GM21723 (cell line): ENCODE measurements at regions not wholly inside any gene's neighbourhood (a gene's known extent, or its start where the extent isn't known, plus 50 kb on each side); places are given as distances from the start of the nearest gene placed in this dataset.

Source experiments
- ATAC-seq: cut with Tn5 transposase; IDR thresholded peaks from one replicate; pipeline ENCODE4 v1.9.1; 2021; ENCODE audit warnings: mild to moderate bottlenecking, moderate library complexity; ENCODE audit not compliant: unreplicated experiment

DNA sequence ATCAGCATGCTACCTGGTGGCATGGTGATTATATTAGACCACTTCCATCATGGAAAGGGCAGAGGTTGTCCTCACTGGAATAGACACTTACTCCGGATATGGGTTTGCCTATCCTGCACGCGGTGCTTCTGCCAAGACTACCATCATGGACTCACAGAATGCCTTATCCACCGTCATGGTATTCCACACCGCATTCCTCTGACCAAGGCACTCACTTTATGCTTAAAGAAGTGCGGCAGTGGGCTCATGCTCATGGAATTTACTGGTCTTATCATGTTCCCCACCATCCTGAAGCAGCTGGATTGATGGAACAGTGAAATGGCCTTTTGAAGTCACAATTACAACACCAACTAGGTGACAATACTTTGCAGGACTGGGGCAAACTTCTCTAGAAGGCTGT, 109.2 kb upstream of the DRD2 start:
- ATAC-seq = no peak

GRCh38 chr11:113581713-113582112, 106.5 kb upstream of the DRD2 start:
- no peak for ATAC-seq

- no peak for ATAC-seq
These were observed 104.2 kb upstream of the DRD2 start for GRCh38 chr11:113579292-113579940.

DNA sequence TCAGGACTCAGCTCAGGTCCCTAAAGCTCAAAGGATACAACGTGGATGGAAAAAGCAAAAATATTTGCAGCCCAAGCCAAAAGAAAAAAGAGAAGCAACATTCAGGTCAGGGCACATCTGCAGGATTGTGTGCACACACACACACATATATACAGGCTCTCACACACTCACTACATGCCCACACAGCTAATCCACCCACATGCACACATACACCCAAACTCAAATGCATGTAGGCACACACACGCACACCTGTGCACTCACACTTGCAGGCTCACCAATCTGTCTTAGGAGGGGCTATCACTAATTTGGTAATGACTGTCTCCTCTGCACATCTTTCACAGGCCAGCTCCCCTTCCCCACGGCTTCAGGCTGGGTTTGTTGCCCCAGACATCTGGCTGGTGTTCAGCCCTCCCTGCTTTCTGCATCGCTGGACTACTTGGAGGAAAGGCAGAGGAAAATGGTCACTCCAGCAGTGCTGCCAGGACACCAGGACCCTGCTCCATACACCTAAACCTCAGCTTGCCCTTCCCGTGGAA, 103.6 kb upstream of the DRD2 start:
- ATAC-seq = no peak

DNA sequence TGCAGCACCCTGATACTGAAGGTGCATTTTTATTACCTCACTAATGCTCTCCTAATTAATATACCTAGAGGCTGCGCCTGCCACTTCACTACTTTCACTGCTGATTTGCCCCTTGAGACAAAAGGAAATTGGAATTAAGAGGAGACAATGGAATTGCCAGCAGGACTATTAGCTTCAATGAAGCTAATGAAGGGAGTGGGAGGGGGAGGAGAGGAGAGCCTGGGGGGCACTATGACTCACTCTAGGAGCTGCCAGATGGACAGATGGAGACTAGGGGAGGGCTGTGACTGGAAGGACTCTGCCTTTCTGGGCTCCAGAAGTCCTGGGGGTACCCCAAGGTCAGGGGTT, 102.8 kb upstream of the DRD2 start:
- ATAC-seq = no peak

DNA sequence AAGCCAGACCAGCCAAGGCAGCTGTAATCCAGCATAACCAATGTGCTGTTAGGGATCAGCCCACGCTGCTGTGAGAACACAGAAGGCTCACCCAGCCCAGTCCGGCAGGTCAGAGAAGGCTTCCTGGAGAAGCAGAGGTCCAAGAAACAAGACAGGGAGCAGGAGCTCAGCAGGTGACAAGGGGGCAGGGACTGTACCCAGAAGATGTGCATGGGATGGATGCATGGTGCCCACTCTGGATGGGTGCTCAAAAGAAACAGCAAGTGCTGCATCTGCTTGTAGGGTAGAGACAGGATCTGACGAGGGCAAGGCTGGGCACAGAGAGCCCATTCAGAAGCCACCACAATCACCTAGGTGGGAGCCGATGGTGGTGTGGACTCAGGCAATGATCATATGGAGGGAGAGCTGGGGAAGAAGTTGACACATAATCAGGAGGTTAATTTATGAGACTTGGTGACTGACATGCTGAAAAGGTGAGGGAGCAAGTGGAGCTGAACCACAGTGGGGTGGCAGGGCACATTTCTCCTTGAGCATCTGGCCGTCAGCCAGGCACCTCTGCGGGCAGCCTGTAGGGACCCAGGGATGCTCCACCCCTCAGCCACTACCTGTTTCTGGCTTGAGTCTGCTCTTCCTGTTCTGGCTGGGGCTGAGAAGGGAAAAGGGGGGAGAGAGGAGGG, 102.3 kb upstream of the DRD2 start:
- no peak for ATAC-seq

GRCh38 chr11:113574586-113574985, 99.4 kb upstream of the DRD2 start:
- no peak for ATAC-seq

DNA sequence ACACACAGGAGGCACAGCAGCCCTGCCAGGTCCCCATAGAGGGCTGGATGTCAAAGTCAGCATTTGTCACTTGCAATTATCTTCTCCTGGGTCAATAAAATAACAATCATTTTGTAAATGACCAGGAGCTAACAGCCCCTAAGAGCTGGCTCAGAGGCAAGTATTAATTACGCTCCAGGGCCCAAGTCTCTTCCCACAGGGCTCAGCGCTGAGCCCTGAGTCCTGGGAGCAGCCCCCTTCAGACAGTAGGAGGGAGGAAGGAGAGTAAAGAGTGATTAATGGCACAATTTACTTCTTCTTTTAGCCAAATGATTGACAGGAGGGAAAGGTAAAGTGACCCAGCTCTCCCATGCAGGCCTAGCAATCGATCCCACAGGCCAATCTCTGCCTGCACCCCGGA, 99.0 kb upstream of the DRD2 start:
- ATAC-seq = no peak

GRCh38 chr11:113572136-113572735, 97.0 kb upstream of the DRD2 start:
- no peak for ATAC-seq

DNA sequence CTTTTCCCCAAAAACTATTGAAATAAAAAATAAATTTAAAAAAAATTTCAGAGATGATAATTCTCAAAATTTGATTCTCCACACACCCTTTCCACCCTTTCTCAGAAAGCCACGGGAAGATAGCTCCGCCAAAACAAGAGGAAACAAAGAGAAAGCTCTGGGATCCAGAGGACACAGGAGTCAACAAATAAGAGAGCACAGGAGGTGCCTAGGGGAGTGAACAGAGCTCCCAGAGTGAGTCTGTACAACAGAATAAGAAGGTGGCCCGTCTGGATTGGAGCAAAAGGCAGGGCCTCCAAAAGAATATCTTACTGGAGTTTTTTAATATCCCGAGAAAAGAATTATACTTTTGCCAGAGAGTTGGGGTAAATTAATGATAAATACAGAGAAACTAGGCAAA, 96.3 kb upstream of the DRD2 start:
- no peak for ATAC-seq

DNA sequence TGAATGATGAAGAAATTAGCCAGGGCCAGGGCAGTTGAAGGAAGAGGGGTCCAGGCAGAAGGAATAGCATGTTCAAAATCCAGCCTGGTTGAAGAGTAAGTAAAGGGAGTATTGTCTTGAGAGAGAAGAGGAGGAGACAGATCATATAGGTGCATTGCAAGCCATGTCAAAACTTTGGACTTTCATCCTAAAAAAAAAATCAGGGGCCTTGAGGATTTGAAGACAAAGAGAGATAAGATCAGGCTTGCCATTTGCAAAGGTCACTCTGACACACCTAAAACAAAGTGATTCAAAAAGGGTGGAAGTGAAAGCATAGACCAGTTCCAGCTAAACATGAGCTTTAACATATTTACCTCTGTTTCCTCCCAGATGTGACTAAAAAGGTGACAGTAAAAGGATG, 95.7 kb upstream of the DRD2 start:
- ATAC-seq = no peak

DNA sequence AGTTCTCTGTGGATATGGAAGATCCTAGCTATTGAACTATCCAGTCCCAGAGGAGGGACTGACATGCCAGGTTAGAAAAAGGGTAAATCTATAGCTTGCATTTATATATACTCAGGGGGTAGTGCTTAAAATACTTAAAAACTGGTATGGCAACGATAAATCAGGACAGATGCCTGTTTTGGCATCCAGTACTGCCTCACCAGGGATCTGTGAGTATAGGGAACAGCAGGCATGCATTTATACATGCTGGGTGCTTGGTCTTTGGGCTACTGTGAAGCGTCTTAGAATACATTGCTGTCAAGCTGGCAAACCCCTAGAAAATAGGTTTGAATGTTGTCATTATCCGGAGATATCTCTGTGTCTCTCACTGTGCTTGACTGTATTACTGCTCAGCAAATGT, 94.2 kb upstream of the DRD2 start:
- ATAC-seq = no peak

DNA sequence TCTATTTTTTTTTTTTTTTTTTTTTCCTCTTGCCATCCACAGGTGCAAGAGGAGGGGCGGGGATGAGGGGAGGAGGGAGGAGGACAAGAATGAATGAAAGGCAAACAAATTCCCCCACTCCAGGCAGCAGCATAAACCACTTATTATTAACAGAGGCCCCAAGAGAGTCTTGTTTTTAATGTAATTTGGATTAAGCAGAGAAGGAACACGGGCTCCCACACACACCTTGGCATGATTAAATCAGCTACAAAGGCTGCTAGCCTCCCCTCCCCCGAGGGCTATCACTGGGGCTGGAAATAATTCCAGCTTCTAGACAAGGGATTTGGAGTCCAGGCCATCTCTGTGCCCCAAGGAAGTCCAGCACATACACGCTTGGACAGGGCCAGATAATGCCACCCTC, 93.4 kb upstream of the DRD2 start:
- ATAC-seq = no peak

- ATAC-seq = no peak
These were observed 92.8 kb upstream of the DRD2 start for GRCh38 chr11:113567867-113568544.

DNA sequence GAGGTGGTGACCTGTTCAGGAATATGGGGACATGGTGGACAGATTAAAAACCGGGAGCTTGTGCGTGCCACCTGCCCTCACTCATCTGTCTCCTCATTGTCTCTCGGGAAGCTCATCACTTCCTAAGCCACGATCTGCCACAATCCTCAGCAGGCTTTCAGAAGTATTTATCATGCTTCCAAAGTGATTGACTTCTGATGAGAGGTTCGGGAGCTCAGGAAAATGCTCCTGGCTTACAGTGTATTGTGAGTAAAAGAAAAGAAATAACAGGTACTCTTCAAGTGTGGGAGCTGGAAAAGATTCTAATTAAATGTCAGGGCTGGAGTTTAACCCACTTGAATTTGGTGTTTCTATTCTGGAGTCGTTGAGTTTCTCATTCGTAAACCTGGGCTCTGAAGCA, 91.9 kb upstream of the DRD2 start:
- no peak for ATAC-seq

- ATAC-seq = no peak
These were observed 89.4 kb upstream of the DRD2 start for GRCh38 chr11:113564527-113565130.

- ATAC-seq = no peak
These were observed 88.7 kb upstream of the DRD2 start for GRCh38 chr11:113563766-113564526.

DNA sequence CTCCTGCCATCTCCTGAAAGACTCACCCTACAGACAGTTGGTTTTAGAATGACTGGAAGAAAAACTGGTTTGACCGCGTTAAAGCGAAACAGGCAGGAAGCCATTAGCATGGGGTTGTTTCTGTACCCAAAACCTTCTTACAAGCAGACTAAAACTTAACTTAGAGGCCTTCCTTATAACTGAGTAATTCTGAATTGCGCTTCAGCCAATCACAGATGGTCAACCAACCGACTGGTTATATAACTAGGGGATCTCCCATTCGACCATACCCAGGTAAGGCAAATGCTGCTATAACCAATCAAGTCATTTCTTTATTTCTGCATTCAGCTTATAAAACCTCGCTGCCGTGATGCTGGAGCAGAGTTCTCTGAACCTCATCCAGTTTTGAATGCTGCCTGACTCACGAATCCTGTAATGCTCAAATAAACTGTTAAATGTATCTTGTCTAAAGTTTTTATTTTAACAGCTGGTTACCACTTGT, 87.8 kb upstream of the DRD2 start:
- ATAC-seq = no peak

GRCh38 chr11:113562576-113562975, 87.4 kb upstream of the DRD2 start:
- no peak for ATAC-seq

DNA sequence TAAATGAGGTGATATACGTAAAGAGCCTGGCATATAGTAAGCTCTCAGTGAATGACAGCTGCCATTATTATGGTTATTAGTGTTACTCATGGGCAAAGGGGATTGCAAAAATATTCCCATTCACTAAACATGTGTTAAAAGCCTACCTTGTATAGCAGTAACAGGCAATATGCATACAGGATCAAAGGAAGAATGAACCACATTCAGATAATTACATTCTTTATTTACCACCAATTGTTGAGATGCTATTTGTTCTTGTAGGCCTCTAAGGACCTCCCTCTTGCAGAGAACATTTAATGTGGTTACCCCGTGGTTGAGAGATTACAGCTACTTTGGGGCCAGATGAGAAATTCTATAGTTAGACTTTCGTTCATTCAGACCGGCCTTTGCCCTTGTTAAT, 82.7 kb upstream of the DRD2 start:
- ATAC-seq = no peak

GRCh38 chr11:113556036-113556435, 80.8 kb upstream of the DRD2 start:
- ATAC-seq = no peak
